HCEC 1CT (cell line): ENCODE measurements at regions not wholly inside any gene's neighbourhood (a gene's known extent, or its start where the extent isn't known, plus 50 kb on each side); places are given as distances from the start of the nearest gene placed in this dataset.
"Not testable (repeated sequence)": the region's sequence is repeated elsewhere in the genome, so short reads cannot be mapped to it uniquely, and the experiment has no call there.

ENCODE experiments used
- DNase-seq: peaks from one replicate; pipeline ENCODE4 v3.0.0-alpha.2; 2017

- peak; percentile 42 for DNase-seq
Observed at GRCh38 chr2:14831458-14831857, 198.9 kb downstream of the LRATD1 start.

GRCh38 chr2:14843507-14844204 lies 211.1 kb downstream of the LRATD1 start:
- no peak for DNase-seq

DNA sequence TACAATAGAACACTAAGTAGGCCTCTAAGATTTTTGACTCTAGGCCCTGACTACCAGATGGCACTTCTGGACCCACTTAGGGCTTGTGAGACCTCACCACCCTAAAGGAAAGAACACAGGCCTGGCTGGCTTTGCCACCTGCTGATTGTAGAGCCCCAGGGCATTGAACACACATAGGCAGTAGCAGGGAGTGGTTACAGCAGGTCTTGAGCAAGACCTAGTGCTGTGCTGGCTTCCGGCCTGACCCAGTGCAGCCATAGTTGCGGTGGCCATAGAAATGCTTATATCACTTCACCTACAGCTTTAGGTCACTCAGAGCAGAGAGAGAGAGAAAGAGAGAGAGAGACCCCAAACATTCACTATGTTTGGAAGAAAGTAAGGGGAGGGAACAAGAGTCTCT lies 223.2 kb downstream of the LRATD1 start:
- no peak for DNase-seq

DNA sequence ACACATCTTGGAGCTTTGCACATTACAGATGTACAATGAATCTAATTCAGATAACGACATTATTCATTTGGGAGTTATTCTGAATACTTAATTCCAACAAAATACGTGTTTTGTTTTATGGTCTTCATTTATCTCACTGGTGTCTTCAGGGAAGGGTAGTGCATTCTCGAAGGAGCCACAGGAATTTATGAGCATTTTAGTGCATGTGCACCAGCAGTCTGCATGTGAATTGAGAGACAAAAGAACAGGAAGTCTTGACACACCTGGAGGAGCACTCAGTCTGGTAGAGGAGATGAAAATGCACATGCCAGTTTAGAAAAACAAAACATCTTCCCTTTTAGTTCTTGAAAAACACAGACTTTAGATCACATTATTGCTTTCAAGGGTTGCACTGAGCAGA lies 228.7 kb downstream of the LRATD1 start:
- DNase-seq: no peak

- no peak for DNase-seq
Observed at GRCh38 chr2:14866736-14867352, 234.3 kb downstream of the LRATD1 start.

DNA sequence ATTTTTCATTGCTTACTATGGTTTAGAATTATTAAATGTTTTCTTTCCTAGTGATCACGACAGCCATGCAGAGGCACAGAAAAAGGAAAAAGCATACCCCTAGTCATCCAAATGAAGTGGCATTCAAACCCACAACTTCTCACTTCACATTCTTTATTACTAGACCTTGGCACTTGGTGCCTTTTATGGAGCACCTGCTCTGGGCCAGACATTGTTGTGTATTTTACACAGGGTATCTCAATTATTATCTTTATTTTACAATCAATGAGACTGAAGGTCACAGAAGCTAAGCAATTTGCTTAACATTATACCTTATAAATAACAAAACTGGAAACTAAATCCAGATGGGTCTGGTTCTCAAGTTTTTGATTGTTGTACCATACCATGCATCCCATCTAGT lies 235.3 kb downstream of the LRATD1 start:
- no peak for DNase-seq

- DNase-seq: no peak
Observed at GRCh38 chr2:14872779-14873325, 240.3 kb downstream of the LRATD1 start.

GRCh38 chr2:14881651-14882327 lies 249.3 kb downstream of the LRATD1 start:
- DNase-seq: no peak

GRCh38 chr2:14884651-14885050 lies 252.1 kb downstream of the LRATD1 start:
- DNase-seq: no peak

- no peak for DNase-seq
Observed at GRCh38 chr2:14891546-14891945, 259.0 kb downstream of the LRATD1 start.

GRCh38 chr2:14896330-14897030 lies 264.0 kb downstream of the LRATD1 start:
- DNase-seq: no peak

DNA sequence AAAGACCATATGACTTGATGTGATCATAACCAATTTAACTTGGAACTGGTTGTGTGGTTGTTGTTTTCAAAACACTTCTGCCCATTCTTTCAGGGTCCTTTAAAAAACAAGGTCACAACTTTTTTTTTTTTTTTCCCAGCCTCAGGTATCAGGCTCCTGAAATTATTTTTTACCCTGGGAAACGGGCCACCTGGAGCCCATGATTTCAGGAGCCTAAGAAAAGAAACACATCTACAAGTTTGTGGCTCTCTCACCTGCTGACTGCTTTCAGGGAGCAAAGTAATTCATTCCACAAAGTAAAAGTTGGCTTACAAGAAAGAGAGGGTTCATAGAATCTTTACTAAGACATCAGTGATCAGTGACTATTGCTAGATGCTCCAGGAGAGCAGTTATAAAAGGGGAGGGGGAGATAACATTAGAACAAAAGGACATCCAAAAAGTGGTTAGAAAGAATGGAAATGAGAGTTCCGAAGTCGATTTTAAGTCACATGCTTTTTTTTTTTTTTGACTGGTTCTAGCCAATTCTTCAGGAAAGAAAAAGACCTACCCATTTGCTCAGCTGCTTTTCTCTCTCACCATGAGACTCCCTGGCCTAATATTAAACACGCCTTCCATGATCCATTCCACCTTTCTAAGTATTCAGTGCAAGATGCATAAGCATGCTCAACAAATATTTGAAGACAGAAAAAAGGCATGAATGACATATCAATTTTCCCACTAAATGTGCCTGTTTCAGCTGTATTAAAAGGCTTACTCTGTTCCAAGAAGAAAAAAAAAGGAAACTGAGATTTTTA lies 267.3 kb downstream of the LRATD1 start:
- DNase-seq: no peak

GRCh38 chr2:14901737-14902136 lies 269.2 kb downstream of the LRATD1 start:
- DNase-seq: no peak

- no peak for DNase-seq
Observed at GRCh38 chr2:14902953-14903352, 270.4 kb downstream of the LRATD1 start.

DNA sequence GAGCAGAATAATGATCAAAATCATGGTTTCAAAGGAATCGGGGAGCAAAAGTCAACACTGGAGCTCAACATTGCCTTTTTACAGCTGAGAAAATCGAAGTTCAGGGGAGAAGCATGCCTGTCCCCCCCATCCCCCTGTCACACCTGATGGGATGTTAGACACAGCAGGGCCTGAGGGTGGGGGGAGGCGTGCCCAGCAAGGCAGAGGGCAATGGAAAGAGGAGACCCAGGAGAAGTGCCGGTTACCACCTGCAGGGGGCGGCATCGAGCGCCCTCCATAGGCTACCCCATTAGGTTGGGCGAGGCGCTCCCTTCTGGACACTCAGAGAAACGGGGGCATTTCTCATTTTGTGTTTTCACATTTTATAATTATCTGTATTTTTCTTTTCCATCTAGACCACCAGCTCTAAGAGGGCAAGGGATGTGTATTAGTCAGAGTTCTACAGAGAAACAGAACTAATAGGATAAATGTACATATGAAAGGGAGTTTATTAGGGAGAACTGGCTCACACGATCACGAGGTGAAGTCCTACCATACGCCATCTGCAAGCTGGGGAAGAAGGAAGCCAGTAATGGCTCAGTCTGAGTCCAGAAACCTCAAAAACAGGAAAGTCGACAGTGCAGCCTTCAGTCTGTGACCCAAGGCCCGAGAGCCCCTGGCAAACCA lies 271.3 kb downstream of the LRATD1 start:
- peak; percentile 18 for DNase-seq

GRCh38 chr2:14904378-14904777 lies 271.9 kb downstream of the LRATD1 start:
- not testable (repeated sequence) for DNase-seq

DNA sequence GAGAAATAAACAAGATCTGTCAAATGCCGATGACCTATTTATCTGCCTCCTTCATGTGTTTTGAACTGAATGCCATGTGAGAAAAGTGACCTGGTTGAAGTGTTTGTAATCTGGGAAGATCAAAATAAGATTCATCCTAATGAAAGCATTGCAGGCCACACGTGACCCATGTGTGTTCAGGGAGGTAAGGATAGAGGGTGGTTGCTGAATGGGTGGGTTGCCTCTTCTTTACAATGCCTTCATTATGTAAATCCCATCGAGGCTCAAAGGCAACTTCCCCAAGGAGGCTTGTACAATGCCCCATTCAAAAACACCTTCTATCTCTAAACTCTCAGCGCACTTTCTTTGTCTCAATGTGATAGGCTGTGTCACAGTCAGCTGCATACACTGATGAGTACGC lies 273.1 kb downstream of the LRATD1 start:
- DNase-seq: no peak

DNA sequence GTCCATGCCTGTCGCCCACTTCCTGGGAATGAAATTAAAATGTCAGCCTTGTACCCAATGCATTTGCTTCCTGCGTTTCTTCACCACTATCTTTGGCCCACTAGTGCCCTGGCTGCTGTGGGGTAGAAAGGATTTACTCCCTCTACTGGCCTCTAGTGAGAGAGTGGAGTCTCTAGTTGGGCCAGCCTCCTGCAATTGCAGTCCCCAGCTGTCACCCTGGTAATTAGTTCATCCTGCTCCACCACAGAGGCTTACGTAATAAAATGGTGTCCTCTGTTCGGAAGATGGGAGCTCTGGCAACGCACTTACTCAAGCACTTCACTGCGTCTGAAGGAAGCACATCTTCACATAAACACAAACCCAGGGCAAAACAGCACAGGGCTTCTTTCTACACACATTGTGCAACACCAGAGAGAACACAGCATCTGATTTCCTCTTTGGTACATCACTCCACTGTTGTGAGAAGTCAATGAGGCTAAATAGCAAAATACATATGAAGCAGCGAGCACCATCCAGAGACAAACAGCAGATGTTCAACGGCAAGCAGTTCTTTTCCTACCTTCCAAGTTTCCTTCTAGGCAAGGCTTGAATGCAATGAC lies 274.6 kb downstream of the LRATD1 start:
- DNase-seq: peak; percentile 16

GRCh38 chr2:14909795-14910194 lies 277.3 kb downstream of the LRATD1 start:
- DNase-seq: no peak

DNA sequence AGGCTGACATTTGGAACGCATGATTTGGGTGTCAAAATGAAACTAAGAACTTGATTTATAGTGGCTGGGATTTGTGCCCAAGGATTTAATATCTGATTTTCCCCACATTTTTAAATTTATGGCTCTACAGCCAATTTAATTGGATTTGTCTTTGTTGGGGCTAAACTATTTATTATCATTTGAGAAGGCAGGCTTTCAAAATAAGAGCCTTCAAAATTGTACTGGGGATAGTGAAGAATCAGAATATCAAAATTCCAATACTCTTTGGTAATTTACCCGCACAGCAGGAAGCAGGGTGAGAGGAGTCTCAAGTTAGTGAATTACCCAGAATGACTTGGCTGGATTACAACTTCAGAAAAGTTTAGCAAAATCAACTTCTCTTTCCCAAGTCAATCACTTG lies 278.1 kb downstream of the LRATD1 start:
- DNase-seq: no peak

- no peak for DNase-seq
Observed at GRCh38 chr2:14915983-14916382, 283.5 kb downstream of the LRATD1 start.
